Osteocyte (in vitro differentiated cells): ENCODE measurements at regions not wholly inside any gene's neighbourhood (a gene's known extent, or its start where the extent isn't known, plus 50 kb on each side); places are given as distances from the start of the nearest gene placed in this dataset.

Experiments
- DNase-seq: peaks from one replicate; pipeline ENCODE4 v3.0.0; 2021; ENCODE audit warnings: mixed read lengths; ENCODE audit not compliant: unreplicated experiment; ENCODE audit errors: extremely low spot score
- H3K27ac Mint-ChIP-seq: one replicate; pipeline ENCODE4 v1.8.0; 2021; ENCODE audit warnings: mild to moderate bottlenecking, mixed read lengths; ENCODE audit not compliant: unreplicated experiment
- H3K27me3 Mint-ChIP-seq: one replicate; pipeline ENCODE4 v1.8.0; 2021; ENCODE audit warnings: mixed read lengths; ENCODE audit not compliant: unreplicated experiment
- H3K36me3 Mint-ChIP-seq: one replicate; pipeline ENCODE4 v1.8.0; 2021; ENCODE audit warnings: mixed read lengths; ENCODE audit not compliant: unreplicated experiment
- H3K4me1 Mint-ChIP-seq: one replicate; pipeline ENCODE4 v1.8.0; 2021; ENCODE audit warnings: mixed read lengths; ENCODE audit not compliant: unreplicated experiment
- H3K4me3 Mint-ChIP-seq: one replicate; pipeline ENCODE4 v1.8.0; 2021; ENCODE audit warnings: mild to moderate bottlenecking, moderate library complexity, mixed read lengths; ENCODE audit not compliant: unreplicated experiment
- H3K9me3 Mint-ChIP-seq: one replicate; pipeline ENCODE4 v1.8.0; 2021; ENCODE audit warnings: mixed read lengths; ENCODE audit not compliant: unreplicated experiment
- TF ChIP-seq, protein P1 (sequence below): fragments of 200-600 bp; sonication (generic); IDR thresholded peaks from 2 replicates; pipeline ENCODE4 v1.5.0; 2021; ENCODE audit warnings: antibody characterized with exemption, mild to moderate bottlenecking, moderate library complexity

DNA sequence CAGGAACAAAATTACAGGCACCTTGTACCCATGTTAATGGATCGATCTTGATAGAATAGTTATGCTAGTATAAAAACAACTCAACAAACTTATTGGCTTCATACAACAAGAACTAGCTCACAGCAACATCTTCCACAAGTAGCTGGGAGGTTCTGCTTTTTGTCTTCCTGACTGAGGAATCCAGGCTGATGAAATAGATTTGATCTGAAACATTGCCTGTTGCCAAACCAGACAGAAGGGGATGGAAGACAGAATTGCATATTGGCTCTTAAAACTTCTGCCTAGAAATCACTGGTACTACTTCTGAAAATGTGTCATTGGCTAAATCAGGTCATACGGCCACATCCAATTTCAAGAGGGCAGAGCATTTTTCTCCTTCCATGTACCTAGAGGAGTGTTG lies 267.3 kb downstream of the RFC3 start:
- Mint-ChIP-seq H3K9me3 (peaks cover 8% of the 10 kb centered on the region), H3K27ac (no peak overlapping the region), H3K4me1 (no peaks in the 10 kb centered on the region), H3K36me3 (no peaks in the 10 kb centered on the region), H3K4me3 (no peak overlapping the region), H3K27me3 (no peaks in the 10 kb centered on the region)
- no peak for DNase-seq
- TF ChIP-seq, protein P1, sequence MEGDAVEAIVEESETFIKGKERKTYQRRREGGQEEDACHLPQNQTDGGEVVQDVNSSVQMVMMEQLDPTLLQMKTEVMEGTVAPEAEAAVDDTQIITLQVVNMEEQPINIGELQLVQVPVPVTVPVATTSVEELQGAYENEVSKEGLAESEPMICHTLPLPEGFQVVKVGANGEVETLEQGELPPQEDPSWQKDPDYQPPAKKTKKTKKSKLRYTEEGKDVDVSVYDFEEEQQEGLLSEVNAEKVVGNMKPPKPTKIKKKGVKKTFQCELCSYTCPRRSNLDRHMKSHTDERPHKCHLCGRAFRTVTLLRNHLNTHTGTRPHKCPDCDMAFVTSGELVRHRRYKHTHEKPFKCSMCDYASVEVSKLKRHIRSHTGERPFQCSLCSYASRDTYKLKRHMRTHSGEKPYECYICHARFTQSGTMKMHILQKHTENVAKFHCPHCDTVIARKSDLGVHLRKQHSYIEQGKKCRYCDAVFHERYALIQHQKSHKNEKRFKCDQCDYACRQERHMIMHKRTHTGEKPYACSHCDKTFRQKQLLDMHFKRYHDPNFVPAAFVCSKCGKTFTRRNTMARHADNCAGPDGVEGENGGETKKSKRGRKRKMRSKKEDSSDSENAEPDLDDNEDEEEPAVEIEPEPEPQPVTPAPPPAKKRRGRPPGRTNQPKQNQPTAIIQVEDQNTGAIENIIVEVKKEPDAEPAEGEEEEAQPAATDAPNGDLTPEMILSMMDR, result no peak

DNA sequence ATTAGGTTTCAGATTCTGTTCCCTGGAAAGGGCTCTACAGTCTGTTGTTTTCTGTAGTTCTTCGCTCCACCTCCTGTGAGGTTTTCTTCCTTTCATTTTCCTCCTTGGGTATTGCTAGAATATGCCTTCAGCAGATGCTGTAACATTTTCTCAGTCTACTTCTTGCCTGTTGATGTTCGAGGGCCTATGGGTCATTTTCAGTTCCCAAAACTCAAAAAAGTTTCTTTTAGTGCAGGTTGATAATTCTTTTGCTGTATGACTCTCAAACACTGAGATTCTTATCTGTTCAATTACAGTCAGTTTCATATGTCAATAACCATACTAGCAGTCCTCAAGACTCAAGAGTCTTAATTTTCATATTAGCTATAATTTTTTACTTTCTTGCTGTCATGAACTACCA lies 268.3 kb downstream of the RFC3 start:
- no peaks in the 10 kb centered on the region for H3K27me3 Mint-ChIP-seq
- H3K4me1 Mint-ChIP-seq, result no peaks in the 10 kb centered on the region
- no peak overlapping the region for H3K27ac Mint-ChIP-seq
- no peaks in the 10 kb centered on the region for H3K36me3 Mint-ChIP-seq
- peaks cover 8% of the 10 kb centered on the region for H3K9me3 Mint-ChIP-seq
- no peak for DNase-seq
- H3K4me3 Mint-ChIP-seq, result no peak overlapping the region
- TF ChIP-seq, protein P1, result no peak

DNA sequence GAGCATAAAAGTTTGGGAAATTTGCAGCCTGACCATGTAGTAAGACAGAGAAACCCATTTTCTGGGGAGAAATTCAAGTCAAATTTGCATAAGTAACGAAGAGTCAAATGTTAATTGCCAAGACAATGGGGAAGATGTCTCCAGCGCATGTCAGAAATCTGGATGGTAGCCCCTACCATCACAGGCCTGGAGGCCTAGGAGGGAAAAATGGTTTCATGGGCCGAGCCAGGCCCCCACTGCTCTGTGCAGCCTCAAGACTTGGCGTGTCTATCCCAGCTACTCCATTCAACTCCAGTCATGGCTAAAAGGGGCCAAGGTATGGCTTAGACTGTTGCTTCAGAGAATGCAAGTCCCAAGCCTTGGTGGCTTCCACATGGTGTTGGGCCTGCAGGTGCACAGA lies 269.8 kb downstream of the RFC3 start:
- DNase-seq, result no peak
- no peaks in the 10 kb centered on the region for H3K27me3 Mint-ChIP-seq
- no peak overlapping the region for H3K27ac Mint-ChIP-seq
- TF ChIP-seq, protein P1, result no peak
- H3K4me1 Mint-ChIP-seq, result no peaks in the 10 kb centered on the region
- H3K36me3 Mint-ChIP-seq, result no peaks in the 10 kb centered on the region
- no peak overlapping the region for H3K4me3 Mint-ChIP-seq
- peaks cover 8% of the 10 kb centered on the region for H3K9me3 Mint-ChIP-seq

DNA sequence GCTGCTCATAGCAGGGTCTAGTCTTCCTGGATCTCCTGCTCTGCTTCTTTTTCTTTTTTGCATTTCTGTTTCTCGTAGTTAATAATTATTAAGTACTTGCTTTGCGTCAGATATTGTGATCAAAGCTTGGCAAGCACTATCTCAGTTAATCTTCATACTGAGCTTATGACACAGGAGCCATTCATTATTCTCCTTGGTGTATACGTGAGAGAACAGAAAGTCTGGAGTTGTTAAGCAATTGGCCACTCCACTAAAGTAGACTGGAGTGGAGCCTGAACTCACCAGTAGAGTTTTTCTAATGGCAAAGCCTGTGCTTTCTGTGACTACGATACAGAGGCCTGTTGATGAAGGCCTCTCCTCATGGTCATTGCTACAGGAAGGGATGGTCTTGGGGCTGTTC lies 285.9 kb downstream of the RFC3 start:
- H3K36me3 Mint-ChIP-seq, result no peaks in the 10 kb centered on the region
- no peak for DNase-seq
- H3K27me3 Mint-ChIP-seq, result peaks cover 10% of the 10 kb centered on the region
- peaks cover under 1% of the 10 kb centered on the region for H3K9me3 Mint-ChIP-seq
- H3K4me1 Mint-ChIP-seq, result no peaks in the 10 kb centered on the region
- TF ChIP-seq, protein P1, result no peak
- no peak overlapping the region for H3K4me3 Mint-ChIP-seq
- no peak overlapping the region for H3K27ac Mint-ChIP-seq

DNA sequence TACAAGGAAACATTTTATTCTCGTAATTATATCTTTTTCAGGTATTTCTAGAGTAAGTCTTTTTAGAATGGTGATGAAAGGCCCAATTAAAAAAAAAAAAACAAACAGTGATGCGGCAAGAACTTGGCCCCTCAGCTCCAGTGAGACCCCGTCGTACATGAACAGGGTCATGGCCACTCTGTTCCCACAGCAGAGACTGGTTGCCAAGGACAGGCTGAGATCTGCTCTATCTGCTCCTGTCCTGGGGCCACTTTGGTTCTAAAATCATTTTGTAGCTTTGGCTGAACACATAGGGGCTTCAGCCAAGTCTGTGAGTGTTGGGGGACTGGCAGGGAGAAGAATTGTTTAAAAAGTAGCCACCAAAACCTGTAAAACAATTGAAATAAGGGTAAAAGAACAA lies 286.9 kb downstream of the RFC3 start:
- peaks cover 3% of the 10 kb centered on the region for H3K36me3 Mint-ChIP-seq
- peaks cover 10% of the 10 kb centered on the region for H3K27me3 Mint-ChIP-seq
- TF ChIP-seq, protein P1, result no peak
- H3K4me1 Mint-ChIP-seq, result no peaks in the 10 kb centered on the region
- DNase-seq, result no peak
- no peak overlapping the region for H3K27ac Mint-ChIP-seq
- no peak overlapping the region for H3K4me3 Mint-ChIP-seq
- H3K9me3 Mint-ChIP-seq, result peaks cover 9% of the 10 kb centered on the region
